GM23338 (cell line): ENCODE measurements at regions not wholly inside any gene's neighbourhood (a gene's known extent, or its start where the extent isn't known, plus 50 kb on each side); places are given as distances from the start of the nearest gene placed in this dataset.

ENCODE experiments used
- ATAC-seq: fragments of 200-7000 bp; cut with Tn5 transposase; 3 replicates; pipeline ENCODE4 v1.9.1; 2020
- DNase-seq: peaks from one replicate; pipeline ENCODE4 v3.0.0-alpha.2; 2015; ENCODE audit warnings: low spot score
- H2AFZ ChIP-seq: fragments of 200-600 bp; sonication (generic); 2 replicates; pipeline ENCODE4 v1.8.0; 2016; ENCODE audit warnings: antibody characterized with exemption, mild to moderate bottlenecking, moderate library complexity
- H3F3A ChIP-seq: fragments of 200-600 bp; sonication (generic); replicated peaks from 2 replicates; pipeline ENCODE4 v1.8.0; 2017; ENCODE audit warnings: antibody characterized with exemption, mixed run types, low read depth
- H3K27ac ChIP-seq: fragments of 200-600 bp; sonication (generic); 2 replicates; pipeline ENCODE4 v1.6.1; 2016; ENCODE audit warnings: low read depth
- H3K27me3 ChIP-seq: fragments of 200-600 bp; sonication (generic); 2 replicates; pipeline ENCODE4 v1.8.0; 2016; ENCODE audit warnings: mild to moderate bottlenecking, mixed run types, moderate library complexity; ENCODE audit not compliant: insufficient read depth
- H3K36me3 ChIP-seq: fragments of 200-600 bp; sonication (generic); 2 replicates; pipeline ENCODE4 v1.8.0; 2016; ENCODE audit warnings: mild to moderate bottlenecking; ENCODE audit not compliant: insufficient read depth
- H3K4me1 ChIP-seq: fragments of 200-600 bp; sonication (generic); 2 replicates; pipeline ENCODE4 v1.8.0; 2016; ENCODE audit warnings: mild to moderate bottlenecking, moderate library complexity; ENCODE audit not compliant: insufficient read depth
- H3K4me2 ChIP-seq: fragments of 200-600 bp; sonication (generic); 2 replicates; pipeline ENCODE4 v1.7.1; 2017; ENCODE audit warnings: mixed run types
- H3K4me3 ChIP-seq: fragments of 200-600 bp; sonication (generic); 2 replicates; pipeline ENCODE4 v1.6.1; 2016; ENCODE audit warnings: mixed run types
- H3K79me2 ChIP-seq: fragments of 200-600 bp; sonication (generic); replicated peaks from 2 replicates; pipeline ENCODE4 v1.8.0; 2017; ENCODE audit warnings: mild to moderate bottlenecking; ENCODE audit not compliant: insufficient read depth
- H3K9me2 ChIP-seq: fragments of 200-600 bp; sonication (generic); 2 replicates; pipeline ENCODE4 v1.8.0; 2017; ENCODE audit not compliant: insufficient read depth
- H4K20me1 ChIP-seq: fragments of 200-600 bp; sonication (generic); replicated peaks from 2 replicates; pipeline ENCODE4 v1.8.0; 2017; ENCODE audit warnings: mild to moderate bottlenecking; ENCODE audit not compliant: insufficient read depth
- H3K27ac Mint-ChIP-seq: 2 replicates; pipeline ENCODE4 v1.8.0; 2020; ENCODE audit warnings: inconsistent platforms, mild to moderate bottlenecking, moderate library complexity, mixed read lengths
- H3K27me3 Mint-ChIP-seq: 3 replicates; pipeline ENCODE4 v1.8.0; 2022; ENCODE audit warnings: low read depth, mild to moderate bottlenecking, moderate library complexity, mixed read lengths, inconsistent platforms; ENCODE audit not compliant: insufficient read depth, poor library complexity
- H3K36me3 Mint-ChIP-seq: 3 replicates; pipeline ENCODE4 v1.8.0; 2021; ENCODE audit warnings: low read depth, mild to moderate bottlenecking, inconsistent platforms, moderate library complexity, mixed read lengths
- H3K4me1 Mint-ChIP-seq: 3 replicates; pipeline ENCODE4 v1.8.0; 2020; ENCODE audit warnings: mild to moderate bottlenecking, inconsistent platforms, mixed read lengths
- H3K4me3 Mint-ChIP-seq: 3 replicates; pipeline ENCODE4 v1.8.0; 2021; ENCODE audit warnings: moderate library complexity, mild to moderate bottlenecking, inconsistent platforms, mixed read lengths
- H3K9me3 Mint-ChIP-seq: 3 replicates; pipeline ENCODE4 v1.8.0; 2020; ENCODE audit warnings: moderate library complexity, mild to moderate bottlenecking, inconsistent platforms, mixed read lengths
- ETS1 ChIP-seq: IDR thresholded peaks from 2 replicates; pipeline ENCODE4 v1.6.1; 2016; ENCODE audit warnings: antibody characterized with exemption
- EZH2 ChIP-seq: fragments of 200-600 bp; sonication (generic); IDR thresholded peaks from one replicate; pipeline ENCODE4 v1.8.0; 2017; ENCODE audit warnings: antibody characterized with exemption, mild to moderate bottlenecking, low read depth; ENCODE audit not compliant: unreplicated experiment
- JUNB ChIP-seq: IDR thresholded peaks from one replicate; pipeline ENCODE4 v1.6.1; 2016; ENCODE audit warnings: antibody characterized with exemption; ENCODE audit not compliant: unreplicated experiment
- NANOG ChIP-seq: IDR thresholded peaks from 2 replicates; pipeline ENCODE4 v1.6.1; 2016; ENCODE audit warnings: antibody characterized with exemption, borderline replicate concordance
- POLR2AphosphoS5 ChIP-seq: IDR thresholded peaks from 2 replicates; pipeline ENCODE4 v1.6.1; 2016; ENCODE audit warnings: antibody characterized with exemption, low read depth
- REST ChIP-seq: IDR thresholded peaks from one replicate; pipeline ENCODE4 v1.6.1; 2018; ENCODE audit warnings: antibody characterized with exemption; ENCODE audit not compliant: unreplicated experiment
- STAT1 ChIP-seq: IDR thresholded peaks from one replicate; pipeline ENCODE4 v1.6.1; 2016; ENCODE audit warnings: antibody characterized with exemption; ENCODE audit not compliant: unreplicated experiment
- ZNF114 ChIP-seq: fragments of 250-450 bp; sonication (Bioruptor Pico); IDR thresholded peaks from 2 replicates; pipeline ENCODE4 v1.5.0; 2020; ENCODE audit warnings: mild to moderate bottlenecking, moderate library complexity
- ZNF331 ChIP-seq: fragments of 250-450 bp; sonication (Bioruptor Pico); IDR thresholded peaks from 2 replicates; pipeline ENCODE4 v1.5.0; 2020; ENCODE audit warnings: low read depth, mild to moderate bottlenecking, moderate library complexity
- ZNF462 ChIP-seq: fragments of 250-450 bp; sonication (Bioruptor Pico); IDR thresholded peaks from 2 replicates; pipeline ENCODE4 v1.5.0; 2020; ENCODE audit warnings: mild to moderate bottlenecking, moderate library complexity

GRCh38 chr9:20215552-20215951 lies 406.7 kb downstream of the MLLT3 start:
- DNase-seq: no peak
- Histone ChIP-seq H4K20me1 (no peaks in the 10 kb centered on the region), H3K36me3 (no peaks in the 10 kb centered on the region), H3K27me3 (no peaks in the 10 kb centered on the region), H3K4me2 (no peak overlapping the region), H3K27ac (no peak overlapping the region), H3F3A (no peaks in the 10 kb centered on the region), H3K4me1 (no peaks in the 10 kb centered on the region), H3K9me2 (no peaks in the 10 kb centered on the region), H3K4me3 (no peak overlapping the region), H2AFZ (no peak overlapping the region), H3K79me2 (no peaks in the 10 kb centered on the region)
- H3K36me3 Mint-ChIP-seq: no peaks in the 10 kb centered on the region
- no peaks in the 10 kb centered on the region for H3K27me3 Mint-ChIP-seq
- no peak for ATAC-seq
- no peak overlapping the region for H3K27ac Mint-ChIP-seq
- TF ChIP-seq ZNF331 (no peak), ZNF114 (CRISPR knock-in tag) (no peak), JUNB (no peak), ZNF462 (no peak), NANOG (no peak), REST (no peak), EZH2 (no peak), POLR2AphosphoS5 (no peak), STAT1 (no peak), ETS1 (no peak)
- H3K4me1 Mint-ChIP-seq: no peaks in the 10 kb centered on the region
- H3K9me3 Mint-ChIP-seq: no peaks in the 10 kb centered on the region
- H3K4me3 Mint-ChIP-seq: no peak overlapping the region
